ENCODE measurements at regions not wholly inside any gene's neighbourhood (a gene's known extent, or its start where the extent isn't known, plus 50 kb on each side); places are given as distances from the start of the nearest gene placed in this dataset.
"Not testable (repeated sequence)": the region's sequence is repeated elsewhere in the genome, so short reads cannot be mapped to it uniquely, and the experiment has no call there.

DNA sequence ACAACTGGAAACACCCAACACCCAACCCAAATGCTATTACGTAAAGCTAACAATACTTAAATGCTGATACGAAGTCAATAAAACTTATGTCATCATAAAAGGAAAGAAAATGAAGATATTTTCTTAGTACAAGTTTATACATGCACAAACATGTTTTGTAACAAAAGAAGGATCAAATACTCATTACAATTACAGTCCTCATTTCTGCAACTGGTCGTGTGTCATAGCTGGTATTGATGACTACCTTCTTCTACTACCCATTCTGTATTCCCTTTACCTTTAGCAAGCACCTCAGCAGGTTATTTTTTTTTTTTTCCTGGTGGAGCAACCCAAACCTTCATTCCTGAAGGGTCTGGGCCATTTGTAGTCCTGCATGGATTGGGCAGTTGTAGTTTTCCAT lies 1298.5 kb downstream of the SUCLG1 start:
- DNase-seq (ENCODE audit: low spot score) = no peak

DNA sequence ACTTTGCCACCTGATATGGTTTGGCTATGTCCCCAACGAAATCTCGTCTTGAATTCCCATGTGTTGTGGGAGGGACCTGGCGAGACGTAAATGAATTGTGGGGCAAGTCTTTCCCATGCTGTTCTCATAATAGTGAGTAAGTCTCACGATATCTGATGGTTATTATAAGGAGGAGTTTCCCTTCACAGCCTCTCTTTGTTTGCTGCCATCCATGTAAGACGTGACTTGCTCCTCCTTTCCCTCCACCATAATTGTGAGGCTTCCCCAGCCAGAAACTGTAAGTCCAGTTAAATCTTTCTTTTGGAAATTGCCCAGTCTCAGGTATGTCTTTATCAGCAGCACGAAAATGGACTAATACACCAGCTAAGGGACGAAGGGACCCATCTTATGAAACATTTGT lies 1303.3 kb downstream of the SUCLG1 start:
- DNase-seq (ENCODE audit: low spot score) = no peak

DNA sequence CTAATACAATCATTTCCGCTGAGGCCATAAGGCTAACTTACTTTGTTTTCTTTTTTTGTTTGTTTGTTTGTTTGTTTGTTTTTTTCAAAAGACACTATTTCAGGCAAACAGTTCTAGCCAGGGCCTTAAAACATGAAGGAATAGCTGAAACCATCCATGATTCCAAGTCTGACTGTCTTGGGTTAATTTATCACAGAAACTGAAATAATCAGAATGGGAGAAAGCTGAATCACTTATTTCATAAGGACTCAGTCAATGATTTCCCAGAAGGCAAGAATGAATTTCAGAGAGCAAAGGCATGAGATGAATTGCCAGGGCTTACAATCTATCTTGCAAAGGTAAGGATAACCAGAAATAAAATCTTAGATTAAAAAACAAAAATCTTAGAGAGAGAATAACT lies 1315.1 kb downstream of the SUCLG1 start:
- DNase-seq (ENCODE audit: low spot score) = no peak

- no peak for DNase-seq (ENCODE audit: low spot score)
Measured at GRCh38 chr2:83142934-83143333, 1316.1 kb downstream of the SUCLG1 start.

DNA sequence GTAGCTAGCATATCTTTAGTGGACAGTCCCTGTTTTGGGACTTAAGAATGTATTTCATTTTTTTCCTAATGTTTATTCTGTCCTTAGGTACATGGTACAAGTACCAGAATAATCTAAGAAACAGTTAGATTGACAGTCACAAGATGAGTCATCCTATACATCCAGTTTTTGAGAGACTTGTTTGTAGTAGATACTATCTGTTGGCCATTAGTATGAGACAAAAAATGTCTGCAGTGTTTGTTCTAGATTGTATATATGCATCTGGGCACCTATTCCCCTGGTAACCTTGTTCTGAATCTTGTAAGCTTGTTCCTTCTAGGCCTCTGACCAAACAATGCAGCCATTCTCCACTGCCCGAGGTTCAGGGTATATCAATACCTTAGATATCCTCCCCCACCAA lies 1343.5 kb downstream of the SUCLG1 start:
- no peak for DNase-seq (ENCODE audit: low spot score)

DNA sequence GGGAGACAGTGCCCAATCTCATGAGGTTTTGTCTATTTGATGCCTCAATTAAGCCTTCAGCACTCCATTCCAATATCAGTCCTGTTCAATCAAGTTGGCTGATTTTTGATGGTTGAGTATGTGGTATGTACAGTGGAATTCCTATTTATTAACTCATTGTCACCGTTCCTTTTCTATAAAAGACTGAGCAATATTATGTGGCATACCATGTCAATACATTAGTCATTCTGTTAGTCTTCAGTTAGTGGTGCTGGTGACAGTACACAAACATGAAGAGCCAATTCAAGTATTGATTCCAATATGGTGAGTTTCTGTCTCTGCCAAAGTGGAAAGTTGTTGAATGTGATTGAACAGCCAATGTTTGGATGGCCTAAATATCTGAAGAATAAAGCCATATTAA lies 1343.9 kb downstream of the SUCLG1 start:
- no peak for DNase-seq (ENCODE audit: low spot score)

DNA sequence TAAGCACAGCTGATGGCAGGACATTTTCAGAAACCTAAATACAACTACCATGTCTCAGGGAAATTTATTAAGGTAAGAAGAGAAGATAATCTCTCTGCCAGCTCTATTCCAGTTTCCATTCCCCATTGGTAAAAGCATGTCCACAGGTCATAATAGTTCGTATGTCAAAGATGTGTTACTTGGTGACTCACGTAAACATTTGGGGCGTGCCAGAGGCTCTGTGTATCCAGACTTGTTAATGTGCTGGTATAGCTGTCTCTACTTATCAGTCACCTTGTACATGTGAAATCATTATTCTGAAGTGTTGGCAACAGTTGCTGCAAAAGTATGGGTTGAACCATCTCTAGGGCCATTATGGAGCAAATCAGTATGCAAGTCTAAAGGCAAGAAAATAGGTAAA lies 1345.1 kb downstream of the SUCLG1 start:
- no peak for DNase-seq (ENCODE audit: low spot score)

GRCh38 chr2:83112858-83113257 lies 1346.2 kb downstream of the SUCLG1 start:
- no peak for DNase-seq (ENCODE audit: low spot score)

GRCh38 chr2:83109284-83109683 lies 1349.8 kb downstream of the SUCLG1 start:
- DNase-seq (ENCODE audit: low spot score) = no peak

DNA sequence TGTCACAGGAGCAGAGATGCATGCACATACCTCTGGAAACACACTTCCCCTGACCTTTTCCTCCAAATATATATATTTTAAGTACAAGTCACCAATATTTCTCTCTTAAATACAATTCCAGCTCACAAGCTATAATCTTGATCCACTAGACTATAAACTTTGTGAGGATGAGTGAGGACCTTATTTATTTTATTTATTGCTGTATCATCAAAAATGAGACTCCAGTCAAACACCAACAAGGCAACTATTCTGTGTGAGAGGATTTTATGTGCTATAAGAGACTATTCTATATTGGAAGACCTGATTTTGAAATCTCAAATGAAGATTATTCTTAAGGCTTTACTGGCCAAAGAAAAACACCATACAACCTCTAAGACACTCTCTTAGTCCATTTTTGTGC lies 1352.2 kb downstream of the SUCLG1 start:
- no peak for DNase-seq (ENCODE audit: low spot score)

DNA sequence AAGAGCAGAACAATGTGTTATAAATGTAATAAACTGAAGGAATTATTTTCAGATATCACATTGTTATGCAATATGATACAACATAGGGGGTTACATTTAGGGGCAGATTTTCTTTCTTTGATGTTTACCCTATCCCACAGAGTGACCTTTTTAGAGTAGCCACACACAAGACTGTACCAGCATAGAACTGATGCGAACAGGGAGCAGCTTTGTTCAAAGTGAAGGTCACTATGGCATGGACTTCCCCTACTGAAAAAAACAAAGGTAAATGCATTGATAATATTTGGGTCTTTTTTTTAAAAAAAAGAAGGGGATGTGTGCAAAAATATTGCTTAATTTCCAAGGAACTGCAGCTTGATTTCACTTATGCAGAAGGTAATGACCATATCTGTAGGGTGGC lies 1354.9 kb downstream of the SUCLG1 start:
- DNase-seq (ENCODE audit: low spot score) = no peak

DNA sequence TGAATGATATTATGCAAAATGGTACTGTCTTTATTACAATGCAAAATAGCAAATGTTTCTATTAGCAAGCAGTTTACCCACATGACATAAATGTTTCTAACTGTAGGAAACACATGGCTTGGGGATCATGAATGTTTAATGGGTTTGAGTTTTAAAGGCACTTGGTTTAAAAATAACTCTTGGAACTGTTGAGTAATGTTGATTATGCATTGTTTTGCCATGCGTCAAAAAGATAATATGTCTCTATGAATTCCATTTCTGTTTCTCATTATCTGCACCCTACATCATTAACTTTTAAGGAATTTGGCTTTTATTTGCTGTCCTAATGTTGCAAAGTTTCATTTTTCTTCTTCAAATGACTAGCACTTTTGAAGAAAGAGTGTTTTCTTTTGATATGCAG lies 1355.5 kb downstream of the SUCLG1 start:
- peak; percentile 55 for DNase-seq (ENCODE audit: low spot score)

DNA sequence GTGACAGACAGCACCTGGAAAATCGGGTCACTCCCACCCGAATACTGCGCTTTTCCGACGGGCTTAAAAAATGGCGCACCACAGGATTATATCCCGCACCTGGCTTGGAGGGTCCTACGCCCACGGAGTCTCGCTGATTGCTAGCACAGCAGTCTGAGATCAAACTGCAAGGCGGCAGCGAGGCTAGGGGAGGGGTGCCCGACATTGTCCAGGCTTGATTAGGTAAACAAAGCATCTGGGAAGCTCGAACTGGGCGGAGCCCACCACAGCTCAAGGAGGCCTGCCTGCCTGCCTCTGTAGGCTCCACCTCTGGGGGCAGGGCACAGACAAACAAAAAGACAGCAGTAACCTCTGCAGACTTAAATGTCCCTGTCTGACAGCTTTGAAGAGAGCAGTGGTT lies 1370.0 kb downstream of the SUCLG1 start:
- DNase-seq (ENCODE audit: low spot score) = not testable (repeated sequence)

DNA sequence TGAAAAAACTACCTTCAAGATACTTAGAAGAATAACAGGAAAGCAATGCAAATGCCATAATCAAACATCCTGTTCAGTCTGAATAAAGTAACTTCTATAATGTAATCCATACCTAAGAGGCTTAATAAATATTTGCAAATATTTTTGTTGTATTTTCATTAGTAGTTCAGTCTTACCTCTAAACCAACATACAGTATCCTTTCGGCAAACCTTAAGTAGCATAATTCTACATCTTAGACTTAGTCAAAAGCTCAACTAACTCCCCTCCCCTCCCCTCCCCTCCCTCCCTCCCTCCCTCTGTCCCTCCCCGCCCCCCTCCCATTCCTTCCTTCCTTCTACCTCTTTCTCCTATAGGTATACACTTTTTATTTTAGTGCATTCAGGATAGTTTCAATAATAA lies 1373.2 kb downstream of the SUCLG1 start:
- DNase-seq (ENCODE audit: low spot score) = no peak

- peak; percentile 96 for DNase-seq (ENCODE audit: low spot score)
Measured at GRCh38 chr2:83081826-83082690, 1377.0 kb downstream of the SUCLG1 start.

DNA sequence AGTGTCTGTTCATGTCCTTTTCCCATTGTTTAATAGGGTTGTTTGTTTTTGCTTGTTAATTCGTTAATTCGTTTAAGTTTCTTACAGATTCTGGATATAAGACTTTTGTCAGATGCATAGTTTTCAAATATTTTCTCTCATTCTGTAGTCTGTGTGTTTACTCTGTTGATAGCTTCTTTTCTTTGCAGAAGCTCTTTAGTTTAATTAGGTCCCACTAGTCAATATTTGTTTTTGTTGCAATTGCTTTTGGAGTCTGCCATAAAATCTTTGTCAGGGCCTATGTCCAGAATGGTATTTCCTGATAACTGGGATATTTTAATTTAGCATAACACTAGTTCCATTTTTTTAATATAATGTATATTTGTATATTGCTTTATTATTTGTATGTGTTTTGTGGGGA lies 1380.1 kb downstream of the SUCLG1 start:
- DNase-seq (ENCODE audit: low spot score) = no peak

DNA sequence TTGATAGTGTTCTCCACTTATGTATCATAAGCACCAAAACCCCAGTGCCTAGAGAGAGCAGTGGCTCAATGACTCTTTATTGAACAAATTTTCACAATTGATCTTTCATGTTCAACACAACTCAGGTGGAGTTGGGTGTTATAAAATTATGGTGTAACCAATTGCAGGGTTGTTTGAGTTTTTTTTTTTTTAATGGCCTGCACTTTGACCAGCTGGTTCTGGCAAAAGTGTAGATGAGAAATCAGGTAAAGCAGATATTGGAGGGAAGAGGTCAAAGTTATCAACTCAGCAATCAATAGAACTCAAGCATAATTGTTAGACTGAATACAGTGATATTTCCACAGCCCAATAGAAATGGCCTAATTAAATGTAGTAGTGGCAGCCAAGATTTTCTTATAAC lies 1386.3 kb downstream of the SUCLG1 start:
- DNase-seq (ENCODE audit: low spot score) = no peak

GRCh38 chr2:83071914-83072313 lies 1387.2 kb downstream of the SUCLG1 start:
- no peak for DNase-seq (ENCODE audit: low spot score)

GRCh38 chr2:83071352-83071751 lies 1387.7 kb downstream of the SUCLG1 start:
- DNase-seq (ENCODE audit: low spot score) = no peak

DNA sequence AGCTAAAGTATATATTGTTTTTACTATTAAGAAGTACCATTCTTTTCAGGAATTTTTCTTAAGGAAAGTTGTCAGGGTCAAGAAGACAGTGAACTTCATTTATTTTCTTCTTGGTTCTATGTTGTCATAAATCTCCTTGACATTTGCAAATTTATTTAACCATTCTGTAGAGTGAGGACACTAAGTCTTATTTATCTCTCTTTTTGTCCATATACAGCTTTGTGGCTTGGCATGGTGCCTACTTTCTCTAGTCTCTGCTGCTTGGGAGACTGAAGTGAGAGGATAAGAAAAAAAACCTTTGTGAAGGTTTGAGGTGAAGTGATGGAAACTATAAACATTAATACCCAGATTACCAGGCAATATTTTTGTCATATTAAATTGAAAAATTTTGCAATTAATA lies 1389.4 kb downstream of the SUCLG1 start:
- DNase-seq (ENCODE audit: low spot score) = peak; percentile 79

DNA sequence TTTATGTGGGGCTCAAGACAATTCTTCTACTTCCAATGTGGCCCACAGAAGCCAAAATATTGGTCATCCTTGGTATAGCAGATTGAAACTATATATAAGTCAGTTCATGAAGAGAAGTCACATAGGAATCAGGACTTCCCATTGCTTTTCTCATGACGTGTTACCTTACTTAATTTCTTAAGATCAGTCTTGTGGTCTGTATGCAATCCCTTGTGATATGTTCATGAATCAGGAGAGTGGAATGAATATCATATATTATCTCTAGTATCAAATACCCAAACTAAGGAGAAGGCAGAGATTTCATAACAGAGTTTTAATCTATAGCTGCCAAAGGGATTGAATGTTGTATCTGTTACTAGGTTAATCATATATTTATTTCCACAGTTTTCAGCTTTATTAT lies 1390.4 kb downstream of the SUCLG1 start:
- no peak for DNase-seq (ENCODE audit: low spot score)

- DNase-seq (ENCODE audit: low spot score) = no peak
Measured at GRCh38 chr2:83067947-83068346, 1391.1 kb downstream of the SUCLG1 start.

DNA sequence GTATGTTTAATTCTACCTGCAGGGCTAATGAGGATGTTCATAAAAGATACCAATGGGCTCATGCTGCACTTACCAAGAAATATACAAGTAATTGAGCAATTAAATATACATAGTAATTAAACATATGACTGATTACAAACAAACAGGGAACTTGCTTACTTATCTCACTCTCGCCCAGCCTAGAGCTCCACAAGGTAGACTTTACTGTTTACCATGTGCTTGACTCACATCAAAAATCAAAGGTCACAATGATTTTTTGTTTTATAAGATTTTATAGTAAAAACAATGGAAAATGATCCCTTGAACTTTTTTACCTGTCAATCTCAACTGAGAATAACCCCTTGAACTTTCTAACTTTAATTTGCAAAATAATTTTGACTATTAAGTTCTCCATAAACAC lies 1395.1 kb downstream of the SUCLG1 start:
- no peak for DNase-seq (ENCODE audit: low spot score)

DNA sequence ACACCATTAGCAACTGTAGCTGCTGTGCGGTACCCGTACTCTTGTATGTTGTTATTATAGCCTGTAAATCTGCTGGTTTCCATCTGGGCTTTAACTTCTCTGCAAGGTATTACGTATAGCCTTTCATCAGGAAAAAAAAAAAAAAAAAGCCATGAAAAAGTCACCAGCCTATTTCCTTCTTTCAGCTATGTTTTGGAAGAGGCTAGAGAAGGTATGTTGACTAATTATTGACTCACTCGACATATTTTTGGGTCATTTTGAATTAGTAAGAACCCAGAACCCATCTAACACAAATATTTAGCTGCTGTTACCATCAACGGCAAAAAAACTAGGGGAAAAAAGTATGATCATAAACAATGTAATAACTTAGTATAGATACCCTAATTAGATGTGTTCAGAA lies 1395.6 kb downstream of the SUCLG1 start:
- DNase-seq (ENCODE audit: low spot score) = no peak

Data from umbilical cord (tissue), 1 donor.